Duodenal mucosa (tissue), 2 donors: ENCODE measurements at regions not wholly inside any gene's neighbourhood (a gene's known extent, or its start where the extent isn't known, plus 50 kb on each side); places are given as distances from the start of the nearest gene placed in this dataset.

Source experiments
- H3K27ac ChIP-seq: one replicate; pipeline ENCODE4 v1.7.0; 2013; ENCODE audit warnings: low read depth, low read length
- H3K27me3 ChIP-seq, 2 donors: one replicate each; pipeline ENCODE4 v1.7.0; 2013; ENCODE audit warnings: low read length in 2 of 2, control low read depth in 1 of 2; ENCODE audit not compliant: insufficient read depth in 2 of 2, control insufficient read depth in 1 of 2
- H3K36me3 ChIP-seq, 2 donors: one replicate each; pipeline ENCODE4 v1.7.0; 2013; ENCODE audit warnings: low read length in 2 of 2, control low read depth in 1 of 2; ENCODE audit not compliant: insufficient read depth in 2 of 2, control insufficient read depth in 1 of 2
- H3K4me1 ChIP-seq, 2 donors: one replicate each; pipeline ENCODE4 v1.7.0; 2013; ENCODE audit warnings: low read length in 2 of 2, control low read depth in 1 of 2; ENCODE audit not compliant: insufficient read depth in 2 of 2, control insufficient read depth in 1 of 2
- H3K4me3 ChIP-seq, 2 donors: one replicate each; pipeline ENCODE4 v1.7.0; 2013; ENCODE audit warnings: low read length in 2 of 2, low read depth in 1 of 2
- H3K9ac ChIP-seq, 2 donors: one replicate each; pipeline ENCODE4 v1.7.0; 2013; ENCODE audit warnings: low read length in 2 of 2, low read depth in 1 of 2
- H3K9me3 ChIP-seq, 2 donors: one replicate each; pipeline ENCODE4 v1.7.0; 2013; ENCODE audit warnings: low read length in 2 of 2, control low read depth in 1 of 2; ENCODE audit not compliant: control insufficient read depth in 1 of 2

DNA sequence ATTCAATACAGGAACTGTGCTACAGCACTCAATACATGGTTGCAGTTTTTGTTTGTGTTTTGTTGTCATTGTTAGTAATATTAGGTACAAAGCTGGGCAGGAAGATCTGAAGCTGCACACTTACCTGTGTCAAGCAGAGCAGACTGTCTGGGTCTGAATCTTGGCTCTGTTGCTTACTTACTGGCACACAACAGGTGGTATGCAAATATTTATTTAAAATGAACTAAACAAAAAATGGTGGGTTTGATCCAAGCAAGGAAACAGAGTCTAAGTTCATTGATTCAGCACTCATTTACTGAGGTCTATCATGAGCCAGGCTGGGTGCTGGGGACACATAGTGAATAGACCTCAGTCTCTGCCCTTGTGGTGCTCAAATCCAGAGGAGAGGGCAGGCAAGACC lies 230.4 kb downstream of the OMA1 start:
- Histone ChIP-seq H3K4me3 (no peak overlapping the region), H3K9me3 (peaks cover 0 to 2% of the 10 kb centered on the region in 2 donors), H3K27ac (no peak overlapping the region), H3K4me1 (no peaks in the 10 kb centered on the region), H3K36me3 (no peaks in the 10 kb centered on the region), H3K27me3 (no peaks in the 10 kb centered on the region), H3K9ac (no peak overlapping the region)

DNA sequence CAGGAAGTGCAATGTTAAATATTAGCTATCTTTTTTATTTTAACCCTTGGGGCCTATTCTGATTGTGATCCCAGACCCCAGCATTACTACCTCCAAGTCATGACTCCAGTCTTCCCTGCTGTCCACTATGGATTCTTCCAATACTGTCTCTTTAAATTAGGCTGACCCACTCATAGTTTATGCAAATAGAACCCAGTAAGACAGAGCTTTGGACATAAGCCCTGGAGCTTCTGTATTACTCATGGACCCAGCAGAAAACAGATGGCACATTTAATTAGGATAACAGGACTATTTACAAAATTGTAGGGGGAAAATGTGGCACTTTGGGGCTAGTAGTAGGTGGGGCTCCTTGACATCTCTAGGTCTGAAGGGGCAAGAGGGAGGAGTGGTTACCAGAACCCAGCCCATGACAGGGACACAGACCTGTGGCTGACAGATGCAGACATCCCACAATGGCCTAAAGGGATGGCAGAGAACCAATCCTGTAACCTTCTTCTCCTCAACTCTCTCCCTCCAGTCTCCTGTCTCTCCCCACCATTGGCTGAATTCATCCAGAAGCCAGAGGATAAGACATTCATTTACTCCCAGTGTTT lies 233.5 kb downstream of the OMA1 start:
- Histone ChIP-seq H3K27me3 (no peaks in the 10 kb centered on the region), H3K27ac (no peak overlapping the region), H3K36me3 (no peaks in the 10 kb centered on the region), H3K4me1 (no peaks in the 10 kb centered on the region), H3K4me3 (no peak overlapping the region), H3K9ac (no peak overlapping the region), H3K9me3 (no peaks in the 10 kb centered on the region)

DNA sequence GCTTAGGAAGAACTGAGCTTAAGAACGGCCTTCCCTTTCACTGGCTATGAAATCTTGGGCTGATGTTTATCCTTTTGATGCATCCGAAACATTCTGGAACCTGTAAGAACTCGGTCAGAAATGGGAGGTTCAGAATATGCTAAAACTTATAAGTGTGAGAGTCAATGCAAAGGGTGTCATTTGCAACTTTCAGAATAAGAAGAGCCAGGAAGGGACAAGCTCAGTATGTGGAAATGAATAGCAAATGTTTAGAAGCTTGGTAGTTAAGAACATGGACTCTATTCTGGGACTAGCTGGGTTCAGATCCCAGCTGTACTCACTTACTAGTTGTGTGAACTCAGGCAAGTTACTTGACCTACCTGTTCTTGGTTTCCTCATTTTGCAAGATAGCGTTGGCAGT lies 234.1 kb downstream of the OMA1 start:
- Histone ChIP-seq H3K9me3 (no peaks in the 10 kb centered on the region), H3K9ac (no peak overlapping the region), H3K36me3 (no peaks in the 10 kb centered on the region), H3K27ac (no peak overlapping the region), H3K4me1 (no peaks in the 10 kb centered on the region), H3K4me3 (no peak overlapping the region), H3K27me3 (no peaks in the 10 kb centered on the region)

DNA sequence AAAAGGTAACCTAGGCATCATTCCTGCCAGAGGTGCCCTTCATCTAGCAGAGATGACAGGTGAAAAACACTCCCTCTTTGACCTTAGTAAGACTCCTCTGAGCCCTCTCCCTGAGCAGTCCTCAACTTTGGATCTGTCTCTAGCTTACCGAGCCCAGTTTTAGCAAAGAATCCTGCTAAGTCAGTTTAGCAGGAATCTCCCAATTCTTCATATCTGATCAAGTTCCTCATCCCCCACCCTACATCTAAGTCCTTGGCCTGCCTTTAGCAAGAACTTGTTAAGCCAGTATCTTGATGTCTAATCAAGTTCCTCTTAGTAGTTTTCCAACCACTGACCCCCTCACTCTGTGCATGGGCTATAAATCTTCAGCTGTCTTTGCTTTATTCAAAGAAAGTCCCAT lies 235.6 kb downstream of the OMA1 start:
- no peak overlapping the region for H3K9ac ChIP-seq
- H3K36me3 ChIP-seq, result no peaks in the 10 kb centered on the region
- H3K4me1 ChIP-seq, result no peaks in the 10 kb centered on the region
- no peaks in the 10 kb centered on the region for H3K9me3 ChIP-seq
- no peak overlapping the region for H3K4me3 ChIP-seq
- no peak overlapping the region for H3K27ac ChIP-seq
- H3K27me3 ChIP-seq, result no peaks in the 10 kb centered on the region

DNA sequence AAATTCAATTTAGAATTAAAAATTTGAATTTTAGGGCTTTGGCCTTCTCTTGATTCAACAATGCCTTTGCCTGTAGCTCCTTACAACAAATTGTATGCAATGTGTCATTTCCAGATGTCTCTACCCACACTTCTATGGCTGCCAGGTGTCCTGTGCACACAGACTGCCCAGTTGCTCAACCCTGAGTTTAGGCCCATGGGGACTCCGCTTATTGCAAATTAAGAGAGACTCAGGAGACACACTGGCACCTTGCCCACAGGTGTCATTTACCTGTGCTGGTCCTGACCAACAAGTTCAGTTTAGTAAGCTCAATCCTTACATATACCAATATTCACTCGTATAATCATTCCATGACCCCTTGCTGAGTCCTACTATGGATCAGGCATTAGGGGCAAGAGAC lies 236.1 kb downstream of the OMA1 start:
- Histone ChIP-seq H3K36me3 (no peaks in the 10 kb centered on the region), H3K9me3 (no peaks in the 10 kb centered on the region), H3K4me3 (no peak overlapping the region), H3K4me1 (no peaks in the 10 kb centered on the region), H3K27ac (no peak overlapping the region), H3K9ac (no peak overlapping the region), H3K27me3 (no peaks in the 10 kb centered on the region)

DNA sequence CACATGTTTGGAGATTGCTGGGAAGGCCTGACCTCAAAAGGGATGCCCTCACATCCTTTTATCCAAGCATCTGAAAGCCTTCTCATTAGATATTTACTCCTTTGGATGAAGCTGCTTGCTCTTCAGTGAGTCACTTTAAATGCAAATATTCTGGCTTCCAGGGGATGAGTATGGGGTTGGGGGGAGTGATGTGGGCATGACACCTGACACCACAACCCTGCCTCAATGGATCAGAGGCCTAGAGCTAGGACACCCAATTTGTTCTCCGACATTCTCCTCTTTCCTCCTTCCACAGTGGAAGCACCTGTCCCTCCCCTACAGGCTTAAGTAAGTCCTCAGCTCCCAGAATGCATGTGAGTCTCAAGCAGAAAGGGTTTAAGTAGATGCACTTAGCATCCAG lies 238.3 kb downstream of the OMA1 start:
- no peak overlapping the region for H3K9ac ChIP-seq
- no peaks in the 10 kb centered on the region for H3K27me3 ChIP-seq
- H3K4me1 ChIP-seq, result no peaks in the 10 kb centered on the region
- no peak overlapping the region for H3K27ac ChIP-seq
- no peaks in the 10 kb centered on the region for H3K9me3 ChIP-seq
- no peaks in the 10 kb centered on the region for H3K36me3 ChIP-seq
- H3K4me3 ChIP-seq, result no peak overlapping the region

DNA sequence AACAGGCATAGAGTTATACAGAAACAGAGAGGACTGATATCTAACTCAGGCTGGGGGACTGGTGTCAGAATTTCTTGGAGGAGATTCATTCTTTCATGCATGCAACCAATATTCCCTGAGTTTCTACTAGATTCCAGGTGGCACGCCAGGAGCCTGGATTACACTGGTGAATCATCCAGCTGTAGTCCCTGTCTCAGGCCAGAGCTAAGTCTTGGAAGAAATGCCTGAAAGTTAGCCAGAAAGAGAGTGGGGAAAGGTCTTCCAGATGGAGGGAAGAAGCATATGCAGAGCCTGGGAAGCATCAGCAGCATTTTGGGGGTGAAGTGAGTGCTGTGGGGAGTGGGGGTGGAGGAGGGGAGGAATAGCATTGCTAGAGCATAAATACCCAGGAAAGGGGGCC lies 239.1 kb downstream of the OMA1 start:
- no peaks in the 10 kb centered on the region for H3K27me3 ChIP-seq
- H3K9me3 ChIP-seq, result no peaks in the 10 kb centered on the region
- H3K27ac ChIP-seq, result no peak overlapping the region
- H3K9ac ChIP-seq, result no peak overlapping the region
- H3K36me3 ChIP-seq, result no peaks in the 10 kb centered on the region
- H3K4me1 ChIP-seq, result no peaks in the 10 kb centered on the region
- H3K4me3 ChIP-seq, result no peak overlapping the region

DNA sequence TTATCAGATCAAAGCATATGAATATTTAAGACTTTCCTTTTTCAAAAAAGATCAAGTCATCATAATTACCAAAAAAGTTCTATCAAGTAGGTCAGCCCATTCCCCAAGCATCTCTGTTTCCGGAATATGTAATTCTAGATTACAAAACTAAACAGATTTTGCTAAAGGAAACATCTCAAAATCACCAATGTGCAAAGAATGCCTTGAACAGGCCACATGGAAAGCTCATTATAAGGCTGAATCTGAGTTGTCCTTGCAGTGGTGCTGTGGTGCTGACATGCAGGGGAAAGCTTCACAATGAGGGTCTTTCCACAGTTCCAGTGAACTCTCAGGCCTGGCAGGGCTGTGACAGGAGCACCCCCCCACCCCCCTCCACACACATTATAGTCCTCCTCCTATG lies 240.9 kb downstream of the OMA1 start:
- no peaks in the 10 kb centered on the region for H3K27me3 ChIP-seq
- H3K9me3 ChIP-seq, result no peaks in the 10 kb centered on the region
- H3K27ac ChIP-seq, result no peak overlapping the region
- H3K9ac ChIP-seq, result no peak overlapping the region
- no peaks in the 10 kb centered on the region for H3K4me1 ChIP-seq
- no peaks in the 10 kb centered on the region for H3K36me3 ChIP-seq
- H3K4me3 ChIP-seq, result no peak overlapping the region

DNA sequence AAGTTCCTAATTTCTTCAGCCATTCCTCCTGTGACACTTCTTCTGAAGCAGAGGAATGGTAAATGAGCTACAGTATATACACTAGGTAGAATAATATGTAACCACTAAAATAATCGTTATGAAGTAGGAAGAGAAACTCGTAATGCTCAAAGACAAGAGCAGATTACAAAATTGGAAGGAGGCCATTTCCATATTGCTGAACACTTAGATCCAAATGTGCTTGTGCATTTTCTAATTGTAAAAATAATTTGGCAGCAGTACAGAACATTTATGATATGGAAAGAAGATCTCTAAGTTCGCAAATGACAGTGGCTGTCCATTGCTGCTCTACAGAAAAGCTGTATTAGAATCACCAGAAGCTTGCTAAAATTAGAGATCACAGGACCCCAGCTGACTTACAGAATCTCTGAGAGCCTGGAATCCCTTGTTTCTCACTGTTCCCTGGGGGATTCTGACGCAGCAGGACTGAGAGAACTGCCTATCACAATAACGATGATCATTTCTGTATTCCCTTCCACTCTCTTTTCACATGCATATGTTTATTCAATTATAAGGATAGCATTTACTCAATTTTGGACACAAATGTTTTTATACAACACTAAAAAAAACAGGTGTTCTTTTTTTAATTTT lies 242.1 kb downstream of the OMA1 start:
- no peak overlapping the region for H3K27ac ChIP-seq
- H3K4me1 ChIP-seq, result no peaks in the 10 kb centered on the region
- H3K36me3 ChIP-seq, result no peaks in the 10 kb centered on the region

DNA sequence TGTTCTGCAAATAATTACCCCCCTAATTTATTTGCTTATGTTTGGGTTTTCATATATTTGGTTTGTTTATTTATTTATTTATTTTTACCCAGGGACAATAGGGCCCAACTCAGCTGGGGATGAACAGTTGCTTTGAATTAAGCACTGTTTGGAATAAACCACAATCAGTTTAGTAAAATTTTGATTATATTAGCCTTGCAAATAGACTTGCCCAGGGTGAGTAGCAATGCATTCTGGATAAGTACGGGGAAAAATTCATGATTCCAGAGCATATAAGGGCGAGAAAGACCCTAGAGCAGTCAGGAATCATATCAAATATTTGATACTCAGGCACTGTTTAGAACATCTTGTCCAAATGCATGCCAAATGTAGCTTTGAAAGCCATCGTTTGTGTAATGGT lies 242.7 kb downstream of the OMA1 start:
- Histone ChIP-seq H3K27ac (no peak overlapping the region), H3K4me1 (no peaks in the 10 kb centered on the region), H3K27me3 (no peaks in the 10 kb centered on the region), H3K9me3 (no peaks in the 10 kb centered on the region), H3K9ac (no peak overlapping the region), H3K4me3 (no peak overlapping the region), H3K36me3 (no peaks in the 10 kb centered on the region)

More for the DNA sequence above, 242.1 kb downstream of the OMA1 start:
- Histone ChIP-seq H3K9ac (no peak overlapping the region), H3K9me3 (no peaks in the 10 kb centered on the region), H3K4me3 (no peak overlapping the region), H3K27me3 (no peaks in the 10 kb centered on the region)
